ENCODE measurements at regions not wholly inside any gene's neighbourhood (a gene's known extent, or its start where the extent isn't known, plus 50 kb on each side); places are given as distances from the start of the nearest gene placed in this dataset.
"Not testable (repeated sequence)": the region's sequence is repeated elsewhere in the genome, so short reads cannot be mapped to it uniquely, and the experiment has no call there.

DNA sequence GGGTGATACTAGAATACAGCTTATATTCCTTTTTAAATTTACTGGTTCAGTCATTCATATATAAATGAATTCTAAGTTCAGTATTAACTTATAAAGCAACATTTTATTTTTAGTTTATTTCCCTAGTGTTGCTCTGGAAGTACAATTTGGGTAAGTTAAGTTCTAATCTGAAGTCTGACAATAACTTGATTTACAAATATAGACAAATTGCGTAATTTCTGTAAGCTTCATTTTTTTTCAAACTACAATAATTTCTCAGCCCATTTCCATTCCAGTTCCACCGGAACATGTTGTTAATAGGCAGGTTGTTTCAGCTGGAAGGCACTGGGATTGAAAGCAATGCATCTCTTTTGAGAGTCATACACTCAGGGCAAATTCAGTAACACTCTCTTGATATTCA is 2000.7 kb downstream of the OLFM4 start:
- Mint-ChIP-seq H3K27ac (no peak overlapping the region), H3K27me3 (ENCODE audit: low read depth in 2 of 2) (no peaks in the 10 kb centered on the region), H3K4me1 (no peaks in the 10 kb centered on the region), H3K4me3 (no peak overlapping the region), H3K36me3 (peaks cover 5% of the 10 kb centered on the region), H3K9me3 (peaks cover 13 to 24% of the 10 kb centered on the region in 2 donors)
- ATAC-seq (no peak), DNase-seq (no peak)
- Histone ChIP-seq H3K4me3 (ENCODE audit: low read length) (no peak overlapping the region), H3K27ac (ENCODE audit: low read length) (no peak overlapping the region), H3K4me1 (ENCODE audit: control insufficient read depth, insufficient read depth, low read length) (no peaks in the 10 kb centered on the region), H3K27me3 (ENCODE audit: control insufficient read depth, insufficient read depth, low read length) (no peaks in the 10 kb centered on the region), H3K36me3 (ENCODE audit: control insufficient read depth, insufficient read depth, low read length) (no peaks in the 10 kb centered on the region), H3K9me3 (ENCODE audit: control insufficient read depth, insufficient read depth, low read length) (peaks cover 7% of the 10 kb centered on the region)
- no CpG with 5 or more reads among the region's 2 CpGs for WGBS (ENCODE audit: insufficient coverage)
- intact Hi-C loops (cut with micrococcal nuclease): no loop called here
- TF ChIP-seq, protein P1, sequence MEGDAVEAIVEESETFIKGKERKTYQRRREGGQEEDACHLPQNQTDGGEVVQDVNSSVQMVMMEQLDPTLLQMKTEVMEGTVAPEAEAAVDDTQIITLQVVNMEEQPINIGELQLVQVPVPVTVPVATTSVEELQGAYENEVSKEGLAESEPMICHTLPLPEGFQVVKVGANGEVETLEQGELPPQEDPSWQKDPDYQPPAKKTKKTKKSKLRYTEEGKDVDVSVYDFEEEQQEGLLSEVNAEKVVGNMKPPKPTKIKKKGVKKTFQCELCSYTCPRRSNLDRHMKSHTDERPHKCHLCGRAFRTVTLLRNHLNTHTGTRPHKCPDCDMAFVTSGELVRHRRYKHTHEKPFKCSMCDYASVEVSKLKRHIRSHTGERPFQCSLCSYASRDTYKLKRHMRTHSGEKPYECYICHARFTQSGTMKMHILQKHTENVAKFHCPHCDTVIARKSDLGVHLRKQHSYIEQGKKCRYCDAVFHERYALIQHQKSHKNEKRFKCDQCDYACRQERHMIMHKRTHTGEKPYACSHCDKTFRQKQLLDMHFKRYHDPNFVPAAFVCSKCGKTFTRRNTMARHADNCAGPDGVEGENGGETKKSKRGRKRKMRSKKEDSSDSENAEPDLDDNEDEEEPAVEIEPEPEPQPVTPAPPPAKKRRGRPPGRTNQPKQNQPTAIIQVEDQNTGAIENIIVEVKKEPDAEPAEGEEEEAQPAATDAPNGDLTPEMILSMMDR (IDR thresholded peaks at IDR 0.05): no peak

DNA sequence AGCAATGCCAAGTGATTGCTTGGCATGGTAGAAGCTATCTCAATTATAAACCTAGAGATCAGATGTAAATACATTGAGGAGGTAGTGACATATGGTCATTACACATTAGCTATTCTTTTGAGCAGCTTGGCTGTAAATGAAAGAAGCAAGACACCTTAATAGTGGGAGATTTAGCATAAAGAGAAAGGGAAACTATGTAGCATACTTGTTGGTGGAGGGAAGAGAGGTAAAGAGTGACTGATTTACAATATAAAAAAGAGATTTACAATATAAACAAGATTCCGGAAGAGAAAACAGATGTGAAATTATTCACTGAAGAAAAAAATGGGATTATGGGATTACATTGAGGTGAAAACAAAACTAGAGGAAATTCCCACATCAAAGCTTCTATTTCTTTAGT is 2009.6 kb downstream of the OLFM4 start:
- no CpG with 5 or more reads among the region's 1 CpG for WGBS (ENCODE audit: insufficient coverage)
- Mint-ChIP-seq H3K4me3 (no peak overlapping the region), H3K9me3 (peaks cover 17 to 27% of the 10 kb centered on the region in 2 donors), H3K36me3 (peaks cover 5% of the 10 kb centered on the region), H3K4me1 (no peaks in the 10 kb centered on the region), H3K27ac (no peak overlapping the region), H3K27me3 (ENCODE audit: low read depth in 2 of 2) (no peaks in the 10 kb centered on the region)
- ATAC-seq: no peak
- Histone ChIP-seq H3K27ac (ENCODE audit: low read length) (no peak overlapping the region), H3K4me3 (ENCODE audit: low read length) (no peak overlapping the region), H3K36me3 (ENCODE audit: control insufficient read depth, insufficient read depth, low read length) (no peaks in the 10 kb centered on the region), H3K4me1 (ENCODE audit: control insufficient read depth, insufficient read depth, low read length) (no peaks in the 10 kb centered on the region), H3K9me3 (ENCODE audit: control insufficient read depth, insufficient read depth, low read length) (no peaks in the 10 kb centered on the region), H3K27me3 (ENCODE audit: control insufficient read depth, insufficient read depth, low read length) (no peaks in the 10 kb centered on the region)
- intact Hi-C loops (cut with micrococcal nuclease): no loop called here
- TF ChIP-seq, protein P1 (IDR thresholded peaks at IDR 0.05): no peak
- DNase-seq: no peak

DNA sequence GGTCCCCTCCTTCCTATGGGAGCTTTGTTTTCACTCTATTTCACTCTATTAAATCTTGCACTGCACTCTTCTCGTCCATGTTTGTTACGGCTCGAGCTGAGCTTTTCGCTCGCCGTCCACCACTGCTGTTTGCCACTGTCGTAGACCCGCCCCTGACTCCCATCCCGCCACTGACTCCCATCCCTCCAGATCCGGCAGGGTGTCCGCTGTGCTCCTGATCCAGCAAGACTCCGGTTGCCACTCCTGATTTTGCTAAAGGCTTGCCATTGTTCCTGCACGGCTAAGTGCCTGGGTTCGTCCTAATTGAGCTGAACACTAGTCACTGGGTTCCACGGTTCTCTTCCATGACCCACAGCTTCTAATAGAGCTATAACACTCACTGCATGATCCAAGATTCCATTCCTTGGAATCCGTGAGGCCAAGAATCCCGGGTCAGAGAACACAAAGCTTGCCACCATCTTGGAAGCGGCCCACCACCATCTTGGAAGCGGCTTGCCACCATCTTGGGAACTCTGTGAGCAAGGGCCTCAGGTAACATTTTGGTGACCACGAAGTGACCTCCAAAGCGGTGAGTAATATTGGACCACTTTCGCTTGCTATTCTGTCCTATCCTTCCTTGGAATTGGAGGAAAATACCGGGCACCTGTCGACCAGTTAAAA is 2025.4 kb downstream of the OLFM4 start:
- Mint-ChIP-seq H3K9me3 (peaks cover 21 to 30% of the 10 kb centered on the region in 2 donors), H3K36me3 (peaks cover 15% of the 10 kb centered on the region)
- DNase-seq; H3K27me3 Mint-ChIP-seq (ENCODE audit: low read depth in 2 of 2); ATAC-seq; H3K36me3 ChIP-seq (ENCODE audit: control insufficient read depth, insufficient read depth, low read length); H3K27me3 ChIP-seq (ENCODE audit: control insufficient read depth, insufficient read depth, low read length); H3K4me3 Mint-ChIP-seq; H3K27ac Mint-ChIP-seq; H3K4me1 Mint-ChIP-seq; H3K4me3 ChIP-seq (ENCODE audit: low read length); H3K27ac ChIP-seq (ENCODE audit: low read length); intact Hi-C loops (cut with micrococcal nuclease); H3K4me1 ChIP-seq (ENCODE audit: control insufficient read depth, insufficient read depth, low read length): not testable (repeated sequence)
- H3K9me3 ChIP-seq (ENCODE audit: control insufficient read depth, insufficient read depth, low read length): peaks cover 17% of the 10 kb centered on the region
- 92% methylated on average over 24 of the region's 24 CpGs for WGBS (ENCODE audit: insufficient coverage)

DNA sequence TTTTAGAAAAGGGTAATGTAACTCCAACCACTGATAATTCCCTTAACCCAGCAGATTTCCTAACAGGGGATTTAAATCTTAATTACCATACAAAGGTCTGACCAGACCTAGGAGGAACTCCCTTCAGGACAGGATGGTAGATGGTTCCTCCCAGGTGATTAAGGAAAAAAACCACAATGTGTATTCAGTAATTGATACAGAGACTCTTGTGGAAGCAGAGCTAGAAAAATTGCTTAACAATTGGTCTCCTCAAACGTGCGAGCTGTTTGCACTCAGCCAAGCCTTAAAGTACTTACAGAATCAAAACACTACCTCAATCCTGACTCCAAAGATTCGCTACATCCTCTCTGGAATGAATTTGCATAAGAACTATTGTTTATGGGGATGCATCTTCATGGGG is 2027.1 kb downstream of the OLFM4 start:
- H3K4me1 ChIP-seq (ENCODE audit: control insufficient read depth, insufficient read depth, low read length); H3K4me3 ChIP-seq (ENCODE audit: low read length); H3K36me3 Mint-ChIP-seq; H3K27me3 Mint-ChIP-seq (ENCODE audit: low read depth in 2 of 2); H3K27me3 ChIP-seq (ENCODE audit: control insufficient read depth, insufficient read depth, low read length); intact Hi-C loops (cut with micrococcal nuclease); H3K36me3 ChIP-seq (ENCODE audit: control insufficient read depth, insufficient read depth, low read length); DNase-seq; H3K27ac ChIP-seq (ENCODE audit: low read length); H3K4me3 Mint-ChIP-seq; H3K4me1 Mint-ChIP-seq; H3K27ac Mint-ChIP-seq; ATAC-seq: not testable (repeated sequence)
- peaks cover 17% of the 10 kb centered on the region for H3K9me3 ChIP-seq (ENCODE audit: control insufficient read depth, insufficient read depth, low read length)
- H3K9me3 Mint-ChIP-seq: peaks cover 14 to 27% of the 10 kb centered on the region in 2 donors
- 77% methylated on average over 3 of the region's 3 CpGs for WGBS (ENCODE audit: insufficient coverage)
